H1 (cell line): ENCODE measurements at regions not wholly inside any gene's neighbourhood (a gene's known extent, or its start where the extent isn't known, plus 50 kb on each side); places are given as distances from the start of the nearest gene placed in this dataset.

Experiments
- CHD1 ChIP-seq: IDR thresholded peaks from 2 replicates; pipeline ENCODE4 v1.6.1; 2012; ENCODE audit warnings: low read depth, low read length, improper control_type of control experiment
- CHD7 ChIP-seq: fragments of 300-600 bp; sonication (generic); IDR thresholded peaks from 2 replicates; pipeline ENCODE4 v1.7.1; 2012; ENCODE audit warnings: low read length, moderate library complexity, mild to moderate bottlenecking, inconsistent platforms; ENCODE audit not compliant: insufficient replicate concordance
- CREB1 ChIP-seq: IDR thresholded peaks from 2 replicates; pipeline ENCODE4 v1.6.1; 2012; ENCODE audit warnings: inconsistent platforms
- EZH2 ChIP-seq: fragments of 200-600 bp; sonication (generic); IDR thresholded peaks from 2 replicates; pipeline ENCODE4 v1.7.1; 2012; ENCODE audit warnings: low read depth, mild to moderate bottlenecking, moderate library complexity, low read length, inconsistent platforms; ENCODE audit not compliant: severe bottlenecking
- KDM1A ChIP-seq: fragments of 200-600, 300-600 bp; sonication (generic); IDR thresholded peaks from 2 replicates; pipeline ENCODE4 v1.7.1; 2016; ENCODE audit warnings: mild to moderate bottlenecking, low read length, borderline replicate concordance
- MAX ChIP-seq: IDR thresholded peaks from 2 replicates; pipeline ENCODE4 v1.6.1; 2012; ENCODE audit warnings: inconsistent platforms
- SUZ12 ChIP-seq: fragments of 200-600 bp; sonication (generic); IDR thresholded peaks from 2 replicates; pipeline ENCODE4 v1.6.1; 2012; ENCODE audit warnings: mild to moderate bottlenecking, inconsistent platforms, low read length, moderate library complexity, mixed read lengths
- USF2 ChIP-seq: IDR thresholded peaks from 2 replicates; pipeline ENCODE4 v1.6.1; 2011; ENCODE audit warnings: low read length, improper control_type of control experiment

- TF ChIP-seq CHD7 (no peak), USF2 (no peak), MAX (no peak), KDM1A (no peak), EZH2 (no peak), SUZ12 (no peak), CHD1 (no peak), CREB1 (no peak)
These were observed 225.9 kb upstream of the MAP3K1 start (continued) for GRCh38 chr5:56589481-56589860.
